IMR-90 (cell line): ENCODE measurements at regions not wholly inside any gene's neighbourhood (a gene's known extent, or its start where the extent isn't known, plus 50 kb on each side); places are given as distances from the start of the nearest gene placed in this dataset.

Source experiments
- ATAC-seq: fragments of 200-7000 bp; cut with Tn5 transposase; 2 replicates; pipeline ENCODE4 v1.9.1; 2020; ENCODE audit warnings: low read depth, mild to moderate bottlenecking, moderate library complexity
- BruUV-seq: library from RNA; stranded (reverse); fragments of 400-500 nt; replicated peaks from 2 replicates; lab custom pipeline; 2021; lab: Mats Ljungman, UMichigan
- CTCF ChIA-PET: fragments of 300-600 bp; formaldehyde crosslinking; extraction: SDS; loops from one replicate; lab custom pipeline; 2021; ENCODE audit warnings: antibody characterized with exemption; lab: Yijun Ruan, JAX
- POLR2A ChIA-PET: fragments of 300-600 bp; sonication (Branson Sonifier 250); formaldehyde crosslinking; loops from one replicate; lab custom pipeline; 2022; ENCODE audit warnings: antibody characterized with exemption; ENCODE audit not compliant: unreplicated experiment; lab: Charles Lee
- DNase-seq: peaks from one replicate; pipeline ENCODE4 v3.0.0; 2013
- H2AFZ ChIP-seq: replicated peaks from 2 replicates; pipeline ENCODE3; 2013; ENCODE audit warnings: low read length, mild to moderate bottlenecking; ENCODE audit not compliant: poor library complexity
- H2AK5ac ChIP-seq: 2 replicates; pipeline ENCODE4 v1.6.1; 2013; ENCODE audit warnings: low read depth, low read length, inconsistent platforms
- H2AK9ac ChIP-seq: replicated peaks from 2 replicates; pipeline ENCODE3; 2013; ENCODE audit warnings: mild to moderate bottlenecking, low read depth, low read length, moderate library complexity; ENCODE audit not compliant: poor library complexity
- H2BK120ac ChIP-seq: 2 replicates; pipeline ENCODE4 v1.6.1; 2013; ENCODE audit warnings: low read depth, low read length, inconsistent platforms
- H2BK15ac ChIP-seq: 3 replicates; pipeline ENCODE4 v1.6.1; 2013; ENCODE audit warnings: low read depth, low read length, inconsistent platforms
- H2BK20ac ChIP-seq: 2 replicates; pipeline ENCODE4 v1.6.1; 2013; ENCODE audit warnings: low read depth, mild to moderate bottlenecking, inconsistent platforms, low read length, moderate library complexity
- H2BK5ac ChIP-seq: 2 replicates; pipeline ENCODE4 v1.6.1; 2013; ENCODE audit warnings: mild to moderate bottlenecking, low read depth, low read length, inconsistent platforms; ENCODE audit not compliant: poor library complexity, severe bottlenecking
- H3K14ac ChIP-seq: replicated peaks from 2 replicates; pipeline ENCODE4 v1.6.1; 2013; ENCODE audit warnings: low read depth, low read length, inconsistent platforms
- H3K18ac ChIP-seq: 2 replicates; pipeline ENCODE4 v1.6.1; 2013; ENCODE audit warnings: low read depth, low read length, control low read depth
- H3K23ac ChIP-seq: 2 replicates; pipeline ENCODE4 v1.6.1; 2013; ENCODE audit warnings: low read depth, low read length, inconsistent platforms
- H3K27ac ChIP-seq: 2 replicates; pipeline ENCODE4 v1.5.1; 2013; ENCODE audit warnings: mild to moderate bottlenecking, control low read depth, low read length; ENCODE audit not compliant: insufficient read depth
- H3K27me3 ChIP-seq: 2 replicates; pipeline ENCODE4 v1.6.1; 2013; ENCODE audit warnings: low read length; ENCODE audit not compliant: control insufficient read depth, insufficient read depth
- H3K36me3 ChIP-seq: 2 replicates; pipeline ENCODE4 v1.6.1; 2013; ENCODE audit warnings: low read length, mixed read lengths; ENCODE audit not compliant: control insufficient read depth, insufficient read depth
- H3K4ac ChIP-seq: 2 replicates; pipeline ENCODE4 v1.6.1; 2013; ENCODE audit warnings: low read depth, low read length, inconsistent platforms
- H3K4me1 ChIP-seq: 2 replicates; pipeline ENCODE4 v1.6.1; 2013; ENCODE audit warnings: low read length, mixed read lengths; ENCODE audit not compliant: control insufficient read depth, insufficient read depth
- H3K4me2 ChIP-seq: 2 replicates; pipeline ENCODE4 v1.6.1; 2013; ENCODE audit warnings: low read depth, mild to moderate bottlenecking, control low read depth, low read length, moderate library complexity
- H3K4me3 ChIP-seq: 2 replicates; pipeline ENCODE4 v1.5.1; 2013; ENCODE audit warnings: low read depth, mild to moderate bottlenecking, control low read depth, low read length, moderate library complexity; ENCODE audit not compliant: insufficient read depth
- H3K56ac ChIP-seq: 2 replicates; pipeline ENCODE4 v1.6.1; 2013; ENCODE audit warnings: low read length, inconsistent platforms; ENCODE audit not compliant: insufficient read depth; ENCODE audit errors: extremely low read depth
- H3K79me1 ChIP-seq, 2 experiments: 2 replicates each; pipeline ENCODE4 v1.6.1; 2013; ENCODE audit warnings: low read length in 2 of 2, inconsistent platforms in 1 of 2, low read depth in 1 of 2
- H3K9ac ChIP-seq: 2 replicates; pipeline ENCODE4 v1.6.1; 2013; ENCODE audit warnings: low read depth, low read length, control low read depth
- H3K9me1 ChIP-seq: 2 replicates; pipeline ENCODE4 v1.6.1; 2013; ENCODE audit warnings: low read length, inconsistent platforms; ENCODE audit not compliant: insufficient read depth
- H3K9me3 ChIP-seq: 2 replicates; pipeline ENCODE4 v1.6.1; 2013; ENCODE audit warnings: low read length; ENCODE audit not compliant: control insufficient read depth, insufficient read depth
- H4K20me1 ChIP-seq: 2 replicates; pipeline ENCODE4 v1.6.1; 2013; ENCODE audit warnings: low read length, inconsistent platforms; ENCODE audit not compliant: insufficient read depth
- H4K5ac ChIP-seq: 2 replicates; pipeline ENCODE4 v1.6.1; 2013; ENCODE audit warnings: mild to moderate bottlenecking, low read depth, low read length, control low read depth
- H4K8ac ChIP-seq, 2 experiments: 2 replicates each; pipeline ENCODE4 v1.6.1; 2013; ENCODE audit warnings: low read depth in 2 of 2, low read length in 2 of 2, control low read depth in 1 of 2, inconsistent platforms in 1 of 2
- H4K91ac ChIP-seq: 2 replicates; pipeline ENCODE4 v1.6.1; 2013; ENCODE audit warnings: low read depth, low read length, inconsistent platforms; ENCODE audit not compliant: insufficient read depth
- CHD1 ChIP-seq: IDR thresholded peaks from 2 replicates; pipeline ENCODE4 v1.6.1; 2012; ENCODE audit warnings: low read depth, low read length, improper control_type of control experiment
- FOS ChIP-seq: fragments of 150-350 bp; IDR thresholded peaks from 2 replicates; pipeline ENCODE4 v1.6.1; 2016; ENCODE audit warnings: low read depth, low read length
- MAZ ChIP-seq: IDR thresholded peaks from 2 replicates; pipeline ENCODE4 v1.6.1; 2012; ENCODE audit warnings: low read depth, mild to moderate bottlenecking, low read length, improper control_type of control experiment, moderate library complexity, borderline replicate concordance
- MXI1 ChIP-seq: IDR thresholded peaks from 2 replicates; pipeline ENCODE4 v1.6.1; 2012; ENCODE audit warnings: low read depth, mild to moderate bottlenecking, low read length, moderate library complexity, borderline replicate concordance
- SMC3 ChIP-seq: fragments of 150-350 bp; IDR thresholded peaks from 2 replicates; pipeline ENCODE4 v1.6.1; 2016; ENCODE audit warnings: low read depth, mild to moderate bottlenecking, antibody characterized with exemption, low read length, moderate library complexity
- USF2 ChIP-seq: fragments of 150-350 bp; IDR thresholded peaks from 2 replicates; pipeline ENCODE4 v1.6.1; 2017; ENCODE audit warnings: mild to moderate bottlenecking, antibody characterized with exemption, low read length, low read depth
- dilution Hi-C: fragments of 300-500 bp; cut with HindIII; formaldehyde crosslinking; loops from one replicate; pipeline ENCODE4 v1.14.3; 2018; ENCODE audit warnings: low sequenced_read_pairs; ENCODE audit not compliant: unreplicated experiment
- in situ Hi-C: fragments of 300-500 bp; cut with MboI; formaldehyde crosslinking; loops from 3 replicates; pipeline ENCODE4 v1.14.3; 2019; ENCODE audit warnings: low sequenced_read_pairs, inconsistent platforms, mixed read lengths
- intact Hi-C: fragments of 100-400 bp; cut with micrococcal nuclease; formaldehyde crosslinking; loops from 2 replicates; pipeline ENCODE4 v1.10.0; 2022
- TF ChIP-seq, protein P1 (sequence below): conservative IDR thresholded peaks from 2 replicates; pipeline ENCODE4 v1.5.1; 2012; ENCODE audit warnings: mild to moderate bottlenecking, low read depth, low read length, improper control_type of control experiment

DNA sequence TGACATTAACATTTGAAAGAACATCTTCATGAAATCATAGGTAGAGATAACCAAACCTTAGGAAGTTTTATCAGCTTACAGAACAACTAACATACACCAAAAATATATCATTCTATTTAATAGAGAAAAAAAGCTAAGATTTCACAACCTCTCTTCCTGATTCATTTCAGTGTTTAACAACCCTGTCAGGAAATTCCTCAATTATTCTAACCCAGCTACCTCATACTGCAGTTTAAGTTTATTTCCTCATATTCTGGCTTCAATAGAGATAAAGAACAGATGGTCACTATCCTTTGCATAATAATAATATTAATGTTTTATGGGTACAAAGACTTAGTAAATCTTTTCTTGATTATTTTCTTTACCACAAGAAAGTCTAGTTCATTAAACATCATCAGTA is 112.9 kb upstream of the HSF2 start:
- Histone ChIP-seq H3K9ac (no peak overlapping the region), H3K27me3 (no peaks in the 10 kb centered on the region), H3K79me1 (no peaks in the 10 kb centered on the region), H2AFZ (no peak overlapping the region), H3K18ac (no peak overlapping the region), H3K4ac (no peak overlapping the region), H2AK9ac (no peak overlapping the region), H2BK15ac (no peak overlapping the region), H2BK5ac (no peak overlapping the region), H3K36me3 (no peaks in the 10 kb centered on the region), H3K23ac (no peak overlapping the region), H3K9me3 (no peaks in the 10 kb centered on the region), H4K20me1 (no peaks in the 10 kb centered on the region), H3K4me3 (no peak overlapping the region), H3K56ac (no peak overlapping the region), H3K27ac (no peak overlapping the region), H4K91ac (no peak overlapping the region), H3K4me2 (no peak overlapping the region), H4K8ac (no peak overlapping the region), H2BK20ac (no peak overlapping the region), H2AK5ac (no peak overlapping the region), H3K4me1 (no peaks in the 10 kb centered on the region), H3K9me1 (no peaks in the 10 kb centered on the region), H2BK120ac (no peak overlapping the region), H3K14ac (no peak overlapping the region), H4K5ac (no peak overlapping the region)
- dilution Hi-C loops = no loop called here
- DNase-seq (no peak), ATAC-seq (no peak)
- TF ChIP-seq MXI1 (no peak), SMC3 (no peak), MAZ (no peak), FOS (no peak), USF2 (no peak), CHD1 (no peak)
- TF ChIP-seq, protein P1, sequence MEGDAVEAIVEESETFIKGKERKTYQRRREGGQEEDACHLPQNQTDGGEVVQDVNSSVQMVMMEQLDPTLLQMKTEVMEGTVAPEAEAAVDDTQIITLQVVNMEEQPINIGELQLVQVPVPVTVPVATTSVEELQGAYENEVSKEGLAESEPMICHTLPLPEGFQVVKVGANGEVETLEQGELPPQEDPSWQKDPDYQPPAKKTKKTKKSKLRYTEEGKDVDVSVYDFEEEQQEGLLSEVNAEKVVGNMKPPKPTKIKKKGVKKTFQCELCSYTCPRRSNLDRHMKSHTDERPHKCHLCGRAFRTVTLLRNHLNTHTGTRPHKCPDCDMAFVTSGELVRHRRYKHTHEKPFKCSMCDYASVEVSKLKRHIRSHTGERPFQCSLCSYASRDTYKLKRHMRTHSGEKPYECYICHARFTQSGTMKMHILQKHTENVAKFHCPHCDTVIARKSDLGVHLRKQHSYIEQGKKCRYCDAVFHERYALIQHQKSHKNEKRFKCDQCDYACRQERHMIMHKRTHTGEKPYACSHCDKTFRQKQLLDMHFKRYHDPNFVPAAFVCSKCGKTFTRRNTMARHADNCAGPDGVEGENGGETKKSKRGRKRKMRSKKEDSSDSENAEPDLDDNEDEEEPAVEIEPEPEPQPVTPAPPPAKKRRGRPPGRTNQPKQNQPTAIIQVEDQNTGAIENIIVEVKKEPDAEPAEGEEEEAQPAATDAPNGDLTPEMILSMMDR = no peak
- ChIA-PET CTCF (no interaction called here), POLR2A (no interaction called here)
- intact Hi-C loops = no loop called here
- in situ Hi-C loops = no loop called here
- BruUV-seq = no TSS peak
